ENCODE measurements at regions not wholly inside any gene's neighbourhood (a gene's known extent, or its start where the extent isn't known, plus 50 kb on each side); places are given as distances from the start of the nearest gene placed in this dataset.

DNA sequence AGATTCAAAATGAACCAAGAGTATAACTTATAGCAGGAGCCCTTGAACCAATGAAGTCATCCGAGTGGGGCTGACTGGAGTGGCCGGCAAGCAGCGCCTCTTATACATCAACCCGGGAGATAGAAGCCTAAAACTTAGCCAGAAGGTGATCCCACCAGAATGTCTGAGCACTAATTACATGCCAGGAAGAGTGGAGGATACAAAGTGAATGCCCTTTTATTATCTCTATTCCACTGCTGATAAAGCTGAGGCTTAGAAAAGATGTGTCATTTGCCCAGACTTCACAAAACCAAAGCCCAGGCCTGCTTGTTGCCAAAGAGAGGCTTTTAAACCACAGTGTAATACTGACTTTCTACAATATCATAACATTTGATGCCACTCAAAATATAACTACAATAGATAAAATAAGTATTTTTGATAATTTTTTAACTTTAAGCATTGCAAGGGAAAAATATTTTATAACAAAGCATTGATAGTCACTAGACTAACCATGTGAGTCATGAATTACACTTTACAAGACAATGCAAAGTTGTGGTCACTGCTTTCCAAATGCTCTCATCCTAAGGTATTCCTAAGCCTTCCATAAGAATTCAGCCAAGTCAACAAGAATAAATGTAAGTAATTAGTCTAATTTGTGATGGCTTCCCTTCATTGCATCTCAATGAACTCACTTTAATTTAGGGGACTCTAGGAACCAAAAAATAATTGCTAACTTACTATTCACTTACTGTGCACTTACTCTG lies 58.6 kb upstream of the ARID5B start:
- TF ChIP-seq, protein P1, sequence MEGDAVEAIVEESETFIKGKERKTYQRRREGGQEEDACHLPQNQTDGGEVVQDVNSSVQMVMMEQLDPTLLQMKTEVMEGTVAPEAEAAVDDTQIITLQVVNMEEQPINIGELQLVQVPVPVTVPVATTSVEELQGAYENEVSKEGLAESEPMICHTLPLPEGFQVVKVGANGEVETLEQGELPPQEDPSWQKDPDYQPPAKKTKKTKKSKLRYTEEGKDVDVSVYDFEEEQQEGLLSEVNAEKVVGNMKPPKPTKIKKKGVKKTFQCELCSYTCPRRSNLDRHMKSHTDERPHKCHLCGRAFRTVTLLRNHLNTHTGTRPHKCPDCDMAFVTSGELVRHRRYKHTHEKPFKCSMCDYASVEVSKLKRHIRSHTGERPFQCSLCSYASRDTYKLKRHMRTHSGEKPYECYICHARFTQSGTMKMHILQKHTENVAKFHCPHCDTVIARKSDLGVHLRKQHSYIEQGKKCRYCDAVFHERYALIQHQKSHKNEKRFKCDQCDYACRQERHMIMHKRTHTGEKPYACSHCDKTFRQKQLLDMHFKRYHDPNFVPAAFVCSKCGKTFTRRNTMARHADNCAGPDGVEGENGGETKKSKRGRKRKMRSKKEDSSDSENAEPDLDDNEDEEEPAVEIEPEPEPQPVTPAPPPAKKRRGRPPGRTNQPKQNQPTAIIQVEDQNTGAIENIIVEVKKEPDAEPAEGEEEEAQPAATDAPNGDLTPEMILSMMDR (IDR thresholded peaks at IDR 0.05) = no peak
- TF ChIP-seq POLR2A (IDR thresholded peaks at IDR 0.05) = no peak
